Brain microvascular endothelial cell (primary cell): ENCODE measurements at regions not wholly inside any gene's neighbourhood (a gene's known extent, or its start where the extent isn't known, plus 50 kb on each side); places are given as distances from the start of the nearest gene placed in this dataset.

Experiments used
- DNase-seq: peaks from one replicate; pipeline ENCODE4 v3.0.0-alpha.2; 2020
- H3K27ac ChIP-seq: fragments of 250-450 bp; sonication (Bioruptor Pico); 2 replicates; pipeline ENCODE4 v1.5.1; 2020; ENCODE audit warnings: mild to moderate bottlenecking, moderate library complexity
- H3K27me3 ChIP-seq: fragments of 250-450 bp; sonication (Bioruptor Pico); replicated peaks from 2 replicates; pipeline ENCODE4 v1.5.1; 2020; ENCODE audit warnings: mild to moderate bottlenecking
- H3K36me3 ChIP-seq: fragments of 250-450 bp; sonication (Bioruptor Pico); replicated peaks from 2 replicates; pipeline ENCODE4 v1.5.1; 2020; ENCODE audit warnings: mild to moderate bottlenecking
- H3K4me3 ChIP-seq: 2 replicates; pipeline ENCODE4 v1.5.1; 2011; ENCODE audit warnings: low read depth, mild to moderate bottlenecking, control low read depth, low read length, moderate library complexity
- in situ Hi-C: cut with HindIII; loops from 2 replicates; pipeline ENCODE4 v1.10.0; 2017; ENCODE audit warnings: low sequenced_read_pairs, low pct_ligation_motif_present
- TF ChIP-seq, protein P1 (sequence below): IDR thresholded peaks from 2 replicates; pipeline ENCODE4 v1.5.1; 2011; ENCODE audit warnings: low read depth, mild to moderate bottlenecking, moderate library complexity, low read length, control low read depth, inconsistent platforms; ENCODE audit errors: missing control alignments

DNA sequence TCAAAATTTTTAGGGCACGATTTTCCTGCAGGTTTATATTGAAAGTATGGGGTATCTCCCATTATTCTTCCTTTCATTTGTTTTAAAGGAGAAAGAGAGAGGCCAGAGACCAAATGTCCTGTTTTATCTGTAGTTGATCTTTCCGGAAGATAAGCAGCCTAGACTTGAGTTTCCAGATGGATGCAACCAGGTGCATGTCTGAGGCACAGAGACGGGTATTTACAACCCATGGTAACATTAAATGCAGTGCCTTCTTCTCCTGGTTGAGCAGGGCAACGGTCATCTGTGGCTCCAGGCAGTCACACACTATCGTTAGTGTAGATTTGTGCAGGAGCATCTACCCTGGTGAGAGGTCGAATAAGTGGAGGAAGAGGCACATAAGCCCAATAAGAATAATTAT, 1507.1 kb downstream of the UQCRFS1 start:
- no peak for DNase-seq
- TF ChIP-seq, protein P1, sequence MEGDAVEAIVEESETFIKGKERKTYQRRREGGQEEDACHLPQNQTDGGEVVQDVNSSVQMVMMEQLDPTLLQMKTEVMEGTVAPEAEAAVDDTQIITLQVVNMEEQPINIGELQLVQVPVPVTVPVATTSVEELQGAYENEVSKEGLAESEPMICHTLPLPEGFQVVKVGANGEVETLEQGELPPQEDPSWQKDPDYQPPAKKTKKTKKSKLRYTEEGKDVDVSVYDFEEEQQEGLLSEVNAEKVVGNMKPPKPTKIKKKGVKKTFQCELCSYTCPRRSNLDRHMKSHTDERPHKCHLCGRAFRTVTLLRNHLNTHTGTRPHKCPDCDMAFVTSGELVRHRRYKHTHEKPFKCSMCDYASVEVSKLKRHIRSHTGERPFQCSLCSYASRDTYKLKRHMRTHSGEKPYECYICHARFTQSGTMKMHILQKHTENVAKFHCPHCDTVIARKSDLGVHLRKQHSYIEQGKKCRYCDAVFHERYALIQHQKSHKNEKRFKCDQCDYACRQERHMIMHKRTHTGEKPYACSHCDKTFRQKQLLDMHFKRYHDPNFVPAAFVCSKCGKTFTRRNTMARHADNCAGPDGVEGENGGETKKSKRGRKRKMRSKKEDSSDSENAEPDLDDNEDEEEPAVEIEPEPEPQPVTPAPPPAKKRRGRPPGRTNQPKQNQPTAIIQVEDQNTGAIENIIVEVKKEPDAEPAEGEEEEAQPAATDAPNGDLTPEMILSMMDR, result no peak
- Histone ChIP-seq H3K4me3 (no peak overlapping the region), H3K36me3 (no peaks in the 10 kb centered on the region), H3K27me3 (no peaks in the 10 kb centered on the region), H3K27ac (no peak overlapping the region)
- in situ Hi-C loops, result no loop called here

DNA sequence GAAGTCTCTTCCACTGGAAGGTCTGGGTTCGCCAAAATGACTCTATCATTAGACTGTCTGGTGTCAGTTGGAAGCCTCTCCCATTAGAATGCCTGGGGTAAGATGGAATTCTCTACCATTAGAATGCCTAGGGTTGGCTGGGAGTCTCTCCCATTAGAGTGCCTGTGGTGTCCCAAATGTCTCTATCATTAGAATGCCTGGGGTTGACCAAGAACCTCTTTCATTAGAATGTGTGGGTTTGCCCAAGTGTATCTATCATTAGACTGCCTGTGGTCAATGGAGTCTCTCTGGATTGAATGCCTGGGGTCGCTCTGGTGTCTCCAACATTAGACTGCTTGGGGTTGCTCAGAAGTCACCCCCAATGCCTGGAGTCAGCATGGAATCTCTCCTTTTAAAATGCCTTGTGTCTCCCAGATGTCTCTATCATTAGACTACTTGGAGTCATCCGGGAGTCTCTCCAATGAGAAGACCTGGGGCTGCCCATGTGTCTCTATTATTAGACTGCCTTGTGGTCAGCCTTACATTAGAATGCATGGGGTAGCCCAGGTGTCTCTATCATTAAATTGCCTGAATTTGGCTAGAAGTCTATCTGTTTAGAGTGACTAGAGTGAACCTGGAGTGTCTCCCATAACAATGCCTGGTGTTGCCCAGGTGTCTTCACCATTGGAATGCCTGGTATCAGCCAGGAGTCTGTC, 1518.4 kb downstream of the UQCRFS1 start:
- TF ChIP-seq, protein P1, result no peak
- in situ Hi-C loops, result no loop called here
- no peak overlapping the region for H3K27ac ChIP-seq
- H3K4me3 ChIP-seq, result no peak overlapping the region
- no peaks in the 10 kb centered on the region for H3K27me3 ChIP-seq
- DNase-seq, result no peak
- H3K36me3 ChIP-seq, result no peaks in the 10 kb centered on the region

DNA sequence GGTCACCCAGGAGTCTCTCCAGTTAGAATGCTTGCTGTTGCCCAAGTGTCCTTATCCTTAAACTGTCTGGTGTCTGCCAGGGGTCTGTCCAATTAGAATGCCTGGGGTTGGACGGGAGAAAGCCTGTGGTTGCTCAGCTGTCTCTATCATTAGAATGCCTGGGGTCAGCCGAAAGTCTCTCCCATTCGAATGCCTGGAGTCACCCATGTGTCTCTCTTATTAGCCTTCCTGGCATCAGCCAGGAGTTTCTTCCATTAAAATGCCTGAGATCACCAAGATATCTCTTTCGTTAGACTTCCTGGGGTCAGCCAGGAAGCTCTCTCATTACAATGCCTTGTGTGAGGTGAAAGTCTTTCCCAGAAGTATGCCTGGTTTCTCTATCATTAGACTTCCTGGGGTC, 1521.0 kb downstream of the UQCRFS1 start:
- Histone ChIP-seq H3K36me3 (no peaks in the 10 kb centered on the region), H3K4me3 (no peak overlapping the region), H3K27me3 (no peaks in the 10 kb centered on the region), H3K27ac (no peak overlapping the region)
- DNase-seq, result no peak
- in situ Hi-C loops, result no loop called here
- TF ChIP-seq, protein P1, result no peak

DNA sequence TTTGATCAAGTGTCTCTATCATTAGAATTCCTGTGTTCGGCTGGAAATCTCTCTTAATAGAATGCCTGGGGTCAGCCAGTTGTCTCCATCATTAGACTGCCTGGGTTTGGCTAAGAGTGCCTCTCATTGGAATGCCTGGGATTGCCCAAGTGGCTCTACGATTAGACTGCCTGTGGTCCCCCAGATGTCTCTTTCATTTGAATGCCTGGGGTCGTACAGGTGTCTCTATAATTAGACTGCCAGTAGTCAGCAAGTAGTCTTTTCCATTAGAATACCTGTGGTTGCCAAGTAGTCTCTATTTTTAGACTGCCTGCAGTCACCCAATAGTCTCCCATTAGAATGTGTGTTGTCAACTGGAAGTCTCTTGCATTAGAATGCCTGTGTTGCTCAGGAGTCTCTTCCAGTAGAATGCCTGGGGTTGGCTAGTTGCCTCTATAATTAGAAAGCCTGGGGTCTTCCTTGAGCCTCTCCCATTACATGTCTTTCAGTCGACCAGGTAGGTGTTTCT, 1523.2 kb downstream of the UQCRFS1 start:
- H3K36me3 ChIP-seq, result no peaks in the 10 kb centered on the region
- H3K27me3 ChIP-seq, result no peaks in the 10 kb centered on the region
- in situ Hi-C loops, result no loop called here
- H3K27ac ChIP-seq, result no peak overlapping the region
- TF ChIP-seq, protein P1, result no peak
- DNase-seq, result no peak
- H3K4me3 ChIP-seq, result no peak overlapping the region

DNA sequence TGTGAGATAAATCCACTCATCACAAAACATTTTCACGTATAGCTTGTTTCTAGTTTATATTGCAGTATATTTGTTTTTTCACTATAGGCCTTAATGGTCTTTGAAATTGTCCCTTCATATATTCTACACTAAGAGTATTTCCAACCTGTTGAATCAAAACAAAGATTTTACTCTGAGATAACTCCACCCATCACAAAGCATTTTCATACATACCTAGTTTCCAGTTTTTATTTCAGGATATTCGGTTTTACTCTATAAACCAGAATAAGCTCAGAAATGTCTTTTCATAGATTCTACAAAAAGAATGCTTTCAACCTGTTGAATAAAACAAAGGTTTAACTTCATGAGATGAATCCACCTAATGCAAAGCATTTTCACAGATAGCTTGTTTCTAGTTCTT, 1528.7 kb downstream of the UQCRFS1 start:
- no peaks in the 10 kb centered on the region for H3K36me3 ChIP-seq
- TF ChIP-seq, protein P1, result no peak
- in situ Hi-C loops, result no loop called here

DNA sequence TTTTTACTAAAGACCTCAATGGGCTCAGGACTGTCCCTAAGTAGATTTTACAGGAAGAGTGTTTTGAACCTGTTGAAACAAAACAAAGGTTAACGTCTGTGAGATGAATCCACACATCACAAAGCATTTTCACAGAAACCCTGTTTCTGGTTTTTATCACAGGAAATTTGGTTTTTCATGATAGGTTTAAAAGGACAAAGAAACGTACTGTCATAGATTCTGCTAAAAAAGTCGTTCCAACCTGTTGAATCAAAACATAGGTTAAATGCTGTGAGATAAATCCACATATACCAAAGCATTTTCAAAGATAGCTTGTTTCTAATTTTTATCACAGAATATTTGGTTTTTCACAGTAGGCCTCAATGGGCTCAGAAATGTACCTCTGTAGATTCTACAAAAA, 1531.0 kb downstream of the UQCRFS1 start:
- no peaks in the 10 kb centered on the region for H3K36me3 ChIP-seq
- DNase-seq, result no peak
- TF ChIP-seq, protein P1, result no peak
- H3K4me3 ChIP-seq, result no peak overlapping the region
- no peak overlapping the region for H3K27ac ChIP-seq
- H3K27me3 ChIP-seq, result no peaks in the 10 kb centered on the region
- in situ Hi-C loops, result no loop called here

More for the DNA sequence above, 1528.7 kb downstream of the UQCRFS1 start:
- no peaks in the 10 kb centered on the region for H3K27me3 ChIP-seq
- no peak overlapping the region for H3K27ac ChIP-seq
- no peak for DNase-seq
- no peak overlapping the region for H3K4me3 ChIP-seq
